H1 (cell line): ENCODE measurements at regions not wholly inside any gene's neighbourhood (a gene's known extent, or its start where the extent isn't known, plus 50 kb on each side); places are given as distances from the start of the nearest gene placed in this dataset.

Experiments used
- RBBP5 ChIP-seq: IDR thresholded peaks from 2 replicates; pipeline ENCODE4 v1.7.1; 2012; ENCODE audit warnings: low read depth, mild to moderate bottlenecking, inconsistent platforms, low read length, moderate library complexity, borderline replicate concordance
- RXRA ChIP-seq: IDR thresholded peaks from 2 replicates; pipeline ENCODE4 v1.6.1; 2011; ENCODE audit warnings: low read depth, mild to moderate bottlenecking, low read length, moderate library complexity; ENCODE audit not compliant: insufficient read depth

GRCh38 chr2:66901344-66901743 lies 466.4 kb downstream of the MEIS1 start (continued):
- TF ChIP-seq RXRA (no peak), RBBP5 (no peak)
- TF ChIP-seq, all 59 proteins: peak for 0
